ENCODE measurements at regions not wholly inside any gene's neighbourhood (a gene's known extent, or its start where the extent isn't known, plus 50 kb on each side); places are given as distances from the start of the nearest gene placed in this dataset.

DNA sequence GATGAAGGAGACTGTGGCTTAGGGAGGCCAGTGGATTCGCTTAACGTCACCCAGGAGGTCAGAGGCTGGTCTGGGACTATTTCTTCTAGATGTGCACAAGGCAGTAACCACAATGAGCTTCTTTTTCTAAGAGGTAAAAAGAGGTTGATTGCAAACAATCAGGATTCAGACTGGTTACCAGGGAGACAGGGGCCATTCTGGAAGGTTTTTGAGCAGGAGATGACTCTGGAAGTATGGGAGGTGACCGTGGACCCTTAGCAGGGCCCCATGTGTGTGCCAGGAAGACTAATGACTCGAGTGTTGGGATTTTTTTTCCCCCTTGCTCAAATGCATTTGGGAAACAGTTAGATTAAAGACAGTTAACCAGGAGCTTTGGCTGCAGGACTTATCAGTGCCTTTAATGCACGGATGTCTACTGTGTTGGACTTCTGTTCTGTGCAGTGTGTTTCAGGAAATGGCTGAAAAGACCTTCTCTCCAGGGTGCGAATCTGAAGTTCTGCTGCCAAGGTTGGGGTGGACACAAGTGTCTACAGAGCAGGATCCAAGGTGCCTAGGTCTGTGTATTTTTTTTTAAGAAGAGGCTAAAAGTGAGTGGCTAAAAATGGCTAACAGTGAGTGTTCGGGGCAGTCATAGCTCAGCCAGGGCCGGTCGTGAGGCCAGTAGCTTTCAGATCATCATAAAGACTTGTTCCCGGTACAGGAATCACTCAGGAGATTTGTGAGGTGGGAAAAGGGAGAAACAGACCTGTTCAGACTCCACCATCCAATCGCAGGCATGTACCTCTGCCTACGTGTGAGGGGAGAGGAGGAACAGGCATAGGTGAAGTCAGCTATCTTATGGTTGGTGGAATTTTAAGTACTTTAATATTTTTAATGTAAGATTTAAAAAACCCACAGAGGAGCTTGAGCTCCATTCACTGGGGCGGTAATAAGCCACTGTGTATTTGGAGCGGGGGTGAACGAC is 82.3 kb upstream of the CIBAR2 start:
- no peak for DNase-seq
- H2AFZ ChIP-seq, result no peak overlapping the region
- CTCF ChIA-PET, result no interaction called here
- BruUV-seq (replicated peaks), result no TSS peak
- H3K4me3 ChIP-seq, result no peak overlapping the region
- no peaks in the 10 kb centered on the region for H3K36me3 ChIP-seq (ENCODE audit: low read depth)
- H3K9me3 ChIP-seq (ENCODE audit: insufficient read depth, low read depth), result no peaks in the 10 kb centered on the region
- H3F3A ChIP-seq (ENCODE audit: insufficient read depth, low read depth), result no peaks in the 10 kb centered on the region; the same call in none of the 2 replicates
- no peak overlapping the region for H3K4me2 ChIP-seq
- POLR2A ChIA-PET (ENCODE audit: unreplicated experiment), result no interaction called here
- no peaks in the 10 kb centered on the region for H3K27me3 ChIP-seq (ENCODE audit: insufficient read depth, low read depth)
- intact Hi-C loops (cut with micrococcal nuclease; ENCODE audit: unreplicated experiment), result no loop called here
- H3K27ac ChIP-seq, result no peak overlapping the region
- H3K9me2 ChIP-seq (ENCODE audit: insufficient read depth), result no peaks in the 10 kb centered on the region
- no peaks in the 10 kb centered on the region; the same call in 1 of the 2 replicates for H4K20me1 ChIP-seq (ENCODE audit: insufficient read depth)
- TF ChIP-seq, protein P1, sequence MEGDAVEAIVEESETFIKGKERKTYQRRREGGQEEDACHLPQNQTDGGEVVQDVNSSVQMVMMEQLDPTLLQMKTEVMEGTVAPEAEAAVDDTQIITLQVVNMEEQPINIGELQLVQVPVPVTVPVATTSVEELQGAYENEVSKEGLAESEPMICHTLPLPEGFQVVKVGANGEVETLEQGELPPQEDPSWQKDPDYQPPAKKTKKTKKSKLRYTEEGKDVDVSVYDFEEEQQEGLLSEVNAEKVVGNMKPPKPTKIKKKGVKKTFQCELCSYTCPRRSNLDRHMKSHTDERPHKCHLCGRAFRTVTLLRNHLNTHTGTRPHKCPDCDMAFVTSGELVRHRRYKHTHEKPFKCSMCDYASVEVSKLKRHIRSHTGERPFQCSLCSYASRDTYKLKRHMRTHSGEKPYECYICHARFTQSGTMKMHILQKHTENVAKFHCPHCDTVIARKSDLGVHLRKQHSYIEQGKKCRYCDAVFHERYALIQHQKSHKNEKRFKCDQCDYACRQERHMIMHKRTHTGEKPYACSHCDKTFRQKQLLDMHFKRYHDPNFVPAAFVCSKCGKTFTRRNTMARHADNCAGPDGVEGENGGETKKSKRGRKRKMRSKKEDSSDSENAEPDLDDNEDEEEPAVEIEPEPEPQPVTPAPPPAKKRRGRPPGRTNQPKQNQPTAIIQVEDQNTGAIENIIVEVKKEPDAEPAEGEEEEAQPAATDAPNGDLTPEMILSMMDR (conservative IDR thresholded peaks at IDR 0.05), result no peak
- no peak for TF ChIP-seq EZH2 (IDR thresholded peaks at IDR 0.05; ENCODE audit: low read depth)
- H3K4me1 ChIP-seq (replicated peaks; ENCODE audit: insufficient read depth), result no peaks in the 10 kb centered on the region
- H3K79me2 ChIP-seq (ENCODE audit: low read depth), result no peaks in the 10 kb centered on the region

DNA sequence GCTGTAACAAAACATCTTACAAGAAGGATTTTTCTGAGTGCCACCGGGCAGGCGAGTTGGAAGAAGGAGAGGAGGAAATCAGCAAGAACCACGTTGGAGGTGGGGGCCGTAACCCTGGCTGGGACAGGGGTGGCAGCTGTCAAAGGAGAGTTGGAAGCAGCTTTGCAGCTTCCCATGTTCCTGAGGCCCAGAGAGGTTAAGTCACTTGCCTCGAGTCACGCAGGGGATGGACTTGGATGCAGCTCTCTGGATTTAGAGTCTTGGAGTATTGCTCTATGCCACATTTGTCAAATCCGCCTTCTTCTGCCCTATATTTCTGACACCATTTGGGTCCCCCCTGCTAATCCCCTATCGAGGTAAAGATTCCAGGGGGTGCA is 83.0 kb upstream of the CIBAR2 start:
- H3F3A ChIP-seq (ENCODE audit: insufficient read depth, low read depth), result no peaks in the 10 kb centered on the region; the same call in none of the 2 replicates
- no peaks in the 10 kb centered on the region for H3K36me3 ChIP-seq (ENCODE audit: low read depth)
- no peaks in the 10 kb centered on the region; the same call in 1 of the 2 replicates for H4K20me1 ChIP-seq (ENCODE audit: insufficient read depth)
- no peak overlapping the region for H2AFZ ChIP-seq
- H3K9me3 ChIP-seq (ENCODE audit: insufficient read depth, low read depth), result no peaks in the 10 kb centered on the region
- CTCF ChIA-PET, result no interaction called here
- no peak overlapping the region for H3K4me2 ChIP-seq
- no peak overlapping the region for H3K27ac ChIP-seq
- H3K9me2 ChIP-seq (ENCODE audit: insufficient read depth), result no peaks in the 10 kb centered on the region
- intact Hi-C loops (cut with micrococcal nuclease; ENCODE audit: unreplicated experiment), result no loop called here
- no peak for DNase-seq
- no peaks in the 10 kb centered on the region for H3K27me3 ChIP-seq (ENCODE audit: insufficient read depth, low read depth)
- TF ChIP-seq EZH2 (IDR thresholded peaks at IDR 0.05; ENCODE audit: low read depth), result no peak
- TF ChIP-seq, protein P1 (conservative IDR thresholded peaks at IDR 0.05), result no peak
- POLR2A ChIA-PET (ENCODE audit: unreplicated experiment), result no interaction called here
- BruUV-seq (replicated peaks), result no TSS peak
- no peaks in the 10 kb centered on the region for H3K79me2 ChIP-seq (ENCODE audit: low read depth)
- H3K4me3 ChIP-seq, result no peak overlapping the region
- H3K4me1 ChIP-seq (replicated peaks; ENCODE audit: insufficient read depth), result no peaks in the 10 kb centered on the region

DNA sequence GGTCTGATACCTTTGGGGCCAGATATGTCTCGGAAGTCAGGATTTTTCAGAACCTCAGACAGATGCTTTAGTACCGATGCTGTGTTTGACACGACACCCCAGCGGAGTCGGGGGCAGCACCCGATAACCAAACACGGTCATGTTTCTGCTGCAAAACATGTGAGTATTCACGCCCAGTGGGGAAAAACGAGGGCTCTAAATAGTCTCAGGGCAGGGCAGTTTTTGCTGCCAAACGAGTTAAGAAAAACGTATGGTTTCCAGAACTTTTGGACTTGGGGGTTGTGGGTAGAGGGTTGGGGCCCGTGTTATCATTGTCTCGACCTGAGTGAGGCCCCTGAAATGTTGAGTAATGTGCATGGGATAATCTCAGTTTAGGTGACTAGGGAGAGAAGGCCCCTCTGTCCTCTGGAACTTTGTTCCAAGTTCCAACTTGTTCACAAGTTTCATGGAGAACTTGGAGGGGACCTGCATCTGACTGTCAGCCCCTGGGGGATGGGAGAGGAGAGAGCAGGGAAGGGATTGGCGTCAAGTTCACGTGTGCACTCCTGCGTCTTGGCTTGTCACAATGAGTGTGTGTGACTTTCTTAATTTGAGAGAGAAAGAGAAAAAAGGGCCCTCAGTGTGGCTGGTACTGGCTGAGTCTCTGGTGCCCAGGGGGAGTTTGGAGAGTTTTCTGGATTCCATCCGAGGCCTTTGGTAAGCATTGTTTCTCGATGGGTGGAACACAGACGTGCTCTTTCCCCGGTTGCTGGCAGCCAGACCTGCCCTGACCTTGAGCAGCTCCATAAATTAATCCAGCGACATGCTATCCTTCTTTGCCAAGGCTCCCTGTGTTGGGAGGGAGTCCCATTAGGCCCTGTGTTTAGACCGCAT is 83.9 kb upstream of the CIBAR2 start:
- BruUV-seq (replicated peaks), result no TSS peak
- Histone ChIP-seq H3K4me2 (no peak overlapping the region), H3K9me3 (ENCODE audit: insufficient read depth, low read depth) (no peaks in the 10 kb centered on the region), H3K27me3 (ENCODE audit: insufficient read depth, low read depth) (no peaks in the 10 kb centered on the region), H3K4me3 (no peak overlapping the region), H2AFZ (no peak overlapping the region), H3K27ac (no peak overlapping the region), H4K20me1 (ENCODE audit: insufficient read depth) (no peaks in the 10 kb centered on the region; the same call in 1 of the 2 replicates), H3K79me2 (ENCODE audit: low read depth) (no peaks in the 10 kb centered on the region), H3K4me1 (replicated peaks; ENCODE audit: insufficient read depth) (no peaks in the 10 kb centered on the region), H3F3A (ENCODE audit: insufficient read depth, low read depth) (no peaks in the 10 kb centered on the region; the same call in 1 of the 2 replicates), H3K36me3 (ENCODE audit: low read depth) (no peaks in the 10 kb centered on the region), H3K9me2 (ENCODE audit: insufficient read depth) (no peaks in the 10 kb centered on the region)
- intact Hi-C loops (cut with micrococcal nuclease; ENCODE audit: unreplicated experiment), result no loop called here
- ChIA-PET POLR2A (ENCODE audit: unreplicated experiment) (no interaction called here), CTCF (no interaction called here)
- TF ChIP-seq EZH2 (IDR thresholded peaks at IDR 0.05; ENCODE audit: low read depth), result no peak
- TF ChIP-seq, protein P1 (conservative IDR thresholded peaks at IDR 0.05), result no peak
- no peak for DNase-seq

All from PC-9 (cell line).